CD14-positive monocyte (primary cell): ENCODE measurements at regions not wholly inside any gene's neighbourhood (a gene's known extent, or its start where the extent isn't known, plus 50 kb on each side); places are given as distances from the start of the nearest gene placed in this dataset.

ENCODE experiments used
- DNase-seq, 3 donors: peaks; one replicate each; pipeline ENCODE4 v3.0.0-alpha.2; 2011 to 2022
- H2AFZ ChIP-seq: 2 replicates; pipeline ENCODE4 v1.6.0; 2012; ENCODE audit warnings: mild to moderate bottlenecking, low read depth, low read length, inconsistent platforms; ENCODE audit not compliant: insufficient read depth, poor library complexity, severe bottlenecking
- H3K27ac ChIP-seq, 2 donors: 1 replicate in 1 of 2; 2 replicates in 1 of 2; pipeline ENCODE4 v1.5.1; 2012 to 2013; ENCODE audit warnings: low read length in 2 of 2, control low read depth in 1 of 2, inconsistent platforms in 1 of 2, low read depth in 1 of 2, mild to moderate bottlenecking in 1 of 2
- H3K27me3 ChIP-seq, 2 donors: one replicate each; pipeline versions ENCODE4 v1.6.0 to v1.6.1; 2011 to 2013; ENCODE audit warnings: low read length in 2 of 2; ENCODE audit not compliant: control insufficient read depth in 2 of 2, insufficient read depth in 2 of 2
- H3K36me3 ChIP-seq, 2 donors: replicated peaks in 1 of 2; 1 replicate in 1 of 2; 2 replicates in 1 of 2; pipeline versions ENCODE4 v1.5.1 to v1.6.1; 2012 to 2013; ENCODE audit warnings: low read length in 2 of 2, control low read depth in 1 of 2, inconsistent platforms in 1 of 2, mild to moderate bottlenecking in 1 of 2; ENCODE audit not compliant: insufficient read depth in 2 of 2, control insufficient read depth in 1 of 2
- H3K4me1 ChIP-seq, 2 donors: 1 replicate in 1 of 2; 2 replicates in 1 of 2; pipeline versions ENCODE4 v1.5.1 to v1.6.1; 2012 to 2013; ENCODE audit warnings: low read length in 2 of 2, control low read depth in 1 of 2, inconsistent platforms in 1 of 2, mild to moderate bottlenecking in 1 of 2, moderate library complexity in 1 of 2; ENCODE audit not compliant: insufficient read depth in 2 of 2, control insufficient read depth in 1 of 2
- H3K4me2 ChIP-seq: replicated peaks from 2 replicates; pipeline ENCODE3; 2012; ENCODE audit warnings: low read length, moderate library complexity, mild to moderate bottlenecking; ENCODE audit not compliant: poor library complexity, severe bottlenecking; ENCODE audit errors: extremely low read depth
- H3K4me3 ChIP-seq, 3 experiments: fragments of 200-600 bp in 1 of 3; sonication (generic) in 1 of 3; replicated peaks in 1 of 3; 1 replicate in 2 of 3; 2 replicates in 1 of 3; pipeline ENCODE4 v1.5.1; 2011 to 2013; ENCODE audit warnings: low read length in 3 of 3, mild to moderate bottlenecking in 3 of 3, control low read depth in 2 of 3, low read depth in 2 of 3, inconsistent platforms in 1 of 3, moderate library complexity in 1 of 3
- H3K79me2 ChIP-seq: 2 replicates; pipeline ENCODE4 v1.6.0; 2012; ENCODE audit warnings: mild to moderate bottlenecking, control low read depth, inconsistent platforms, low read length, moderate library complexity; ENCODE audit not compliant: insufficient read depth
- H3K9ac ChIP-seq: 2 replicates; pipeline ENCODE4 v1.6.0; 2017; ENCODE audit warnings: low read length, mild to moderate bottlenecking; ENCODE audit not compliant: insufficient read depth, poor library complexity, severe bottlenecking
- H3K9me3 ChIP-seq, 2 donors: replicated peaks in 1 of 2; 1 replicate in 1 of 2; 2 replicates in 1 of 2; pipeline versions ENCODE4 v1.5.1 to v1.6.1; 2012 to 2013; ENCODE audit warnings: low read length in 2 of 2, control low read depth in 1 of 2; ENCODE audit not compliant: control insufficient read depth in 1 of 2, insufficient read depth in 1 of 2
- H4K20me1 ChIP-seq: 2 replicates; pipeline ENCODE4 v1.6.0; 2012; ENCODE audit warnings: mild to moderate bottlenecking, low read length, control low read depth, moderate library complexity; ENCODE audit not compliant: insufficient read depth
- H3K27ac Mint-ChIP-seq, 7 donors: one replicate each; pipeline ENCODE4 v1.8.0; 2020; ENCODE audit warnings: mild to moderate bottlenecking in 7 of 7, mixed read lengths in 7 of 7, moderate library complexity in 6 of 7, inconsistent platforms in 2 of 7
- H3K27me3 Mint-ChIP-seq, 3 donors: one replicate each; pipeline ENCODE4 v1.8.0; 2021 to 2022; ENCODE audit warnings: low read depth in 3 of 3, mild to moderate bottlenecking in 3 of 3, mixed read lengths in 3 of 3, moderate library complexity in 3 of 3, inconsistent platforms in 1 of 3
- H3K36me3 Mint-ChIP-seq, 2 donors: one replicate each; pipeline ENCODE4 v1.8.0; 2020; ENCODE audit warnings: mixed read lengths in 2 of 2, inconsistent platforms in 1 of 2, mild to moderate bottlenecking in 1 of 2
- H3K4me1 Mint-ChIP-seq: one replicate; pipeline ENCODE4 v1.8.0; 2020; ENCODE audit warnings: mild to moderate bottlenecking, mixed read lengths
- H3K4me3 Mint-ChIP-seq, 2 donors: one replicate each; pipeline ENCODE4 v1.8.0; 2020; ENCODE audit warnings: mild to moderate bottlenecking in 2 of 2, mixed read lengths in 2 of 2, moderate library complexity in 1 of 2
- H3K9me3 Mint-ChIP-seq, 7 donors: one replicate each; pipeline ENCODE4 v1.8.0; 2020 to 2022; ENCODE audit warnings: mixed read lengths in 7 of 7, mild to moderate bottlenecking in 6 of 7, moderate library complexity in 6 of 7, inconsistent platforms in 2 of 7
- WGBS: methylation state at CpG from one replicate; pipeline ENCODE4 v1.1.5; 2013; ENCODE audit warnings: missing lambda C conversion rate; ENCODE audit not compliant: insufficient coverage; 5-methylcytosine and 5-hydroxymethylcytosine counted together
- intact Hi-C, 2 donors: fragments of 100-400 bp; cut with micrococcal nuclease; formaldehyde crosslinking; loops; one replicate each; pipeline versions ENCODE4 v1.15.0 to v1.15.1; 2023
- TF ChIP-seq, protein P1 (sequence below): fragments of 200-600 bp; IDR thresholded peaks from one replicate; pipeline ENCODE4 v1.8.0; 2022; ENCODE audit warnings: antibody characterized with exemption, mild to moderate bottlenecking

DNA sequence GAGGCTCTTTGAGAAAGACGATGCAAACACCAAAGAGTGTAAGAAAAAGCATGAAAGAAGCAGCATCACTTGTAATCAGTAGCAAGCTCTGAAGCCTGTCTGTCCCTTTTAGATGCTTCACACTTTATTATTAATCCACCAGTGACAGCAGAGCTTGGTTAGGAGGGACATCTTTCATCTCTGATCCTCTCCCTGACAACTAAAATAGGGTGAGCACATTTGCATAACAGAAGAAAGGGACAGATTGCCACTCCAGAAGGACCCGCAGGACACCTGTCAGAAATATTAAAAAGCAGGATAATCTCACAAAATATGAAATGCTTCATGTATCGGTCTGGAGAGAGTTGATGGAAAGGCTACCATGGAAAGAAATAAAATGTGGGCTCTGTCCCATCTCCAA lies 71.4 kb upstream of the MAP1B start:
- peaks cover 0 to 5% (median 0%) of the 10 kb centered on the region in 7 donors for H3K9me3 Mint-ChIP-seq
- no peaks in the 10 kb centered on the region for H3K4me1 Mint-ChIP-seq
- no peak overlapping the region for H3K27ac ChIP-seq
- no peak overlapping the region for H3K9ac ChIP-seq
- no peaks in the 10 kb centered on the region for H3K9me3 ChIP-seq
- no peak overlapping the region for H3K4me3 Mint-ChIP-seq
- H3K4me1 ChIP-seq, result no peaks in the 10 kb centered on the region
- no peak overlapping the region for H2AFZ ChIP-seq
- no peaks in the 10 kb centered on the region for H3K36me3 ChIP-seq
- WGBS, result no CpG with 5 or more reads among the region's 3 CpGs
- H4K20me1 ChIP-seq, result no peaks in the 10 kb centered on the region
- TF ChIP-seq, protein P1, sequence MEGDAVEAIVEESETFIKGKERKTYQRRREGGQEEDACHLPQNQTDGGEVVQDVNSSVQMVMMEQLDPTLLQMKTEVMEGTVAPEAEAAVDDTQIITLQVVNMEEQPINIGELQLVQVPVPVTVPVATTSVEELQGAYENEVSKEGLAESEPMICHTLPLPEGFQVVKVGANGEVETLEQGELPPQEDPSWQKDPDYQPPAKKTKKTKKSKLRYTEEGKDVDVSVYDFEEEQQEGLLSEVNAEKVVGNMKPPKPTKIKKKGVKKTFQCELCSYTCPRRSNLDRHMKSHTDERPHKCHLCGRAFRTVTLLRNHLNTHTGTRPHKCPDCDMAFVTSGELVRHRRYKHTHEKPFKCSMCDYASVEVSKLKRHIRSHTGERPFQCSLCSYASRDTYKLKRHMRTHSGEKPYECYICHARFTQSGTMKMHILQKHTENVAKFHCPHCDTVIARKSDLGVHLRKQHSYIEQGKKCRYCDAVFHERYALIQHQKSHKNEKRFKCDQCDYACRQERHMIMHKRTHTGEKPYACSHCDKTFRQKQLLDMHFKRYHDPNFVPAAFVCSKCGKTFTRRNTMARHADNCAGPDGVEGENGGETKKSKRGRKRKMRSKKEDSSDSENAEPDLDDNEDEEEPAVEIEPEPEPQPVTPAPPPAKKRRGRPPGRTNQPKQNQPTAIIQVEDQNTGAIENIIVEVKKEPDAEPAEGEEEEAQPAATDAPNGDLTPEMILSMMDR, result no peak
- no peak overlapping the region for H3K4me2 ChIP-seq
- no peaks in the 10 kb centered on the region for H3K79me2 ChIP-seq
- H3K36me3 Mint-ChIP-seq, result no peaks in the 10 kb centered on the region
- peaks cover 0 to 2% of the 10 kb centered on the region in 2 donors for H3K27me3 ChIP-seq
- DNase-seq, result no peak
- no peak overlapping the region for H3K4me3 ChIP-seq
- peaks cover 5 to 9% (median 5%) of the 10 kb centered on the region in 3 donors for H3K27me3 Mint-ChIP-seq
- H3K27ac Mint-ChIP-seq, result no peak overlapping the region
- intact Hi-C loops, result no loop called here

DNA sequence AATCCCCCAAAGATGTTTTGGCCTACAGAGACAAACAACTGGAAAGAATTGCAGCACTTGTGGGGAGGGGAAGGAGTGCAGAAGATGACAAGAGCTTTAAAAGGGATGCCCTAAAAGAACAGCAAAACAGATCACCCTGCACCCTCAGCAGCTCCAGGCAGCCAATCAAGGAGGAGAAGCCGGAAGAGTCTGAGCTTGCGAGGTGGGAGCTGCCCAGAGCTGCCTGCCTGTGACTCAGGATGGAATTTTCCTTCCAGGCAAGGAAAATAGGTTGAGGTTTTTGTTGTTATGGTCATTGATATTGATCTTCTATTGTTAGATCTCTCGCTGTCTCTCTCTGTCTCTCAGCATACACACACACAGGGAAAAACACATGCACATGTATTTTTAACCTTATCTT lies 70.3 kb upstream of the MAP1B start:
- peaks cover 0 to 2% of the 10 kb centered on the region in 2 donors for H3K27me3 ChIP-seq
- no peaks in the 10 kb centered on the region for H3K4me1 ChIP-seq
- H4K20me1 ChIP-seq, result no peaks in the 10 kb centered on the region
- Mint-ChIP-seq H3K36me3 (no peaks in the 10 kb centered on the region), H3K9me3 (peaks cover 0 to 3% (median 0%) of the 10 kb centered on the region in 7 donors), H3K4me1 (no peaks in the 10 kb centered on the region), H3K4me3 (no peak overlapping the region), H3K27me3 (peaks cover 5 to 9% (median 5%) of the 10 kb centered on the region in 3 donors), H3K27ac (no peak overlapping the region)
- no peak overlapping the region for H2AFZ ChIP-seq
- TF ChIP-seq, protein P1, result no peak
- no peaks in the 10 kb centered on the region for H3K9me3 ChIP-seq
- DNase-seq, result no peak
- H3K4me3 ChIP-seq, result no peak overlapping the region
- intact Hi-C loops, result no loop called here
- WGBS, result no CpG with 5 or more reads among the region's 3 CpGs
- no peak overlapping the region for H3K27ac ChIP-seq
- no peak overlapping the region for H3K4me2 ChIP-seq
- H3K36me3 ChIP-seq, result no peaks in the 10 kb centered on the region
- H3K9ac ChIP-seq, result no peak overlapping the region
- no peaks in the 10 kb centered on the region for H3K79me2 ChIP-seq
